NCI-H1092 (cell line): ENCODE measurements at regions not wholly inside any gene's neighbourhood (a gene's known extent, or its start where the extent isn't known, plus 50 kb on each side); places are given as distances from the start of the nearest gene placed in this dataset.
"Not testable (repeated sequence)": the region's sequence is repeated elsewhere in the genome, so short reads cannot be mapped to it uniquely, and the experiment has no call there.

ENCODE experiments used
- DNase-seq: peaks from one replicate; lab custom pipeline; 2025; lab: John Stamatoyannopoulos, UW

DNA sequence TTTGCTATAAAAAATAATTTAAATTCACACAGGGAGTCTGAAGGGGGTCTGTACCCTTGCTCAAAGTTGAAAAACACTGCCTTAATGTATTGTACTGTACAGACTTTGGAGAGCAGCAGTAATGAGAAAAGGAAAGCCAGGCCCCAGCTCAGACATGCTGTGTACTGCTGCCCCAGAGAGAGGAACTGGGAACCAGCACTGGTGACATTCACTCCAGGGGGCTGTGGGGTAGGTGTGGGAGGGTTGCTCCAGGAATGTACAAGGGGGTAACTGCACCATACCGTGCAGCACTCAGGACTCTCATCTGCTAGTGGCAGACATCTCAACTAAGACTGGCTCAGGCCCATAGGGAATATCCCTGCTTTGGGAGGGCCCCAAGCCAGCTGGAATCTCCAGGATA, 146.0 kb upstream of the RMP24 start:
- DNase-seq = no peak

DNA sequence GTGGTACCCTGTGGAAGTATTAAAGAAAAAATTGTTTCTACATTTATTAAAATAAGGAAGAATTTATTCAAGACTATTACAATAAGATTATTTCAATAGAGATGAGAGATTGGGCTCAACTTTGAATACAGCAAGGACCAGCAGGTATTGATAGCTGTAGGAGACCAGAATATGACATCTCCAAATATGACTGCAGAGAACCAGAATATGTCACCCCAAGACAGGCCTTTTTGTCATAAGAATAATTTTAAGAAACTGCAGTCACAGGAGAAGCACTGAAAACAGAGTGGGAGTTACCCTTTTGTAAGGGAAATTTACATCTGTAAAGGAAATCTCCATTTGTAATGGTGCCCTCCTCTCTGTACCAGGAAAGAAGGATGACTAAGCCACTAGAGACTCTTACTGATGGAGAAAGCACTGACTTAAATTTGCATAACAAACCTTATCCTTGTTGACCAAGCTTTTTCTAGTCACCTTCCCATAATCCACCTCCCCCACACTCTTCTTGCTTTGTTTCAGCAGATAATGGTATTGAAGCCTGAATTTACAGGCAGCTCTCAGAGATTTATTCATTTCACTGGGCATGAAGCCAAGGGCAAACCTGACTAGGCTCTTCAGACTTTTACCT, 145.1 kb upstream of the RMP24 start:
- no peak for DNase-seq

- no peak for DNase-seq
Measured at GRCh38 chr18:35827903-35828275, 144.6 kb upstream of the RMP24 start.

GRCh38 chr18:35828591-35828990, 143.9 kb upstream of the RMP24 start:
- no peak for DNase-seq

DNA sequence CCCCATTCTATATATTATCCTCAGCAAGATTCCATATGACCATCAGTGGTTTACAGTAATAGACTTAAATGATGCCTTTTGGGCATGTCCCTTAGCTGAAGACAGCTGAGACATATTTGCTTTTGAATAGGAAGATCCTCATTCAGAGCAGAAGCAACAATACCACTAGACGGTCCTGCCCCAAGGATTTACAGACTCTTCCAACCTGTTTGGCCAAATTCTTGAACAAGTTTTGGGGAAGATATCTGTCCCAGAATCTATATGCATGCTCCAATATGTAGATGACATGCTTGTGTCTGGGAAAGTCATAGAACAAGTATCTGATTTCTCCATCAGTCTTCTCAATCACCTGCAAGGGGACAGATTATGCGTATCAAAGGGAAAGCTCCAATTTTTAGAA, 137.1 kb upstream of the RMP24 start:
- no peak for DNase-seq

- DNase-seq = no peak
Measured at GRCh38 chr18:35835833-35836232, 136.6 kb upstream of the RMP24 start.

- no peak for DNase-seq
Measured at GRCh38 chr18:35836932-35837331, 135.5 kb upstream of the RMP24 start.

GRCh38 chr18:35837922-35838496, 134.5 kb upstream of the RMP24 start:
- DNase-seq = no peak

GRCh38 chr18:35841283-35841682, 131.2 kb upstream of the RMP24 start:
- DNase-seq = no peak

GRCh38 chr18:35842536-35842935, 129.9 kb upstream of the RMP24 start:
- no peak for DNase-seq

DNA sequence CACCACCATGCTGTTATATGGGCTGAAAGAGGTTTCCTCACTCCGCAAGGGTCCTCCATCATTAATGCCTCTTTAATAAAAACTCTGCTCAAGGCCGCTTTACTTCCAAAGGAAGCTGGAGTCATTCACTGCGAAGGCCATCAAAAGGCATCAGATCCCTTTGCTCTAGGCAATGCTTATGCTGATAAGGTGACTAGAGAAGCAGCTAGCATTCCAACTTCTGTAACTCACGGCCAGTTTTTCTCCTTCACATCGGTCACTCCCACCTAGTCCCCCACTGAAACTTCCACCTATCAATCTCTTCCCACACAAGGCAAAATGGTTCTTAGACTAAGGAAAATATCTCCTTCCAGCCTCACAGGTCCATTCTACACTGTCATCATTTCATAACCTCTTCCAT, 124.2 kb upstream of the RMP24 start:
- DNase-seq = not testable (repeated sequence)

DNA sequence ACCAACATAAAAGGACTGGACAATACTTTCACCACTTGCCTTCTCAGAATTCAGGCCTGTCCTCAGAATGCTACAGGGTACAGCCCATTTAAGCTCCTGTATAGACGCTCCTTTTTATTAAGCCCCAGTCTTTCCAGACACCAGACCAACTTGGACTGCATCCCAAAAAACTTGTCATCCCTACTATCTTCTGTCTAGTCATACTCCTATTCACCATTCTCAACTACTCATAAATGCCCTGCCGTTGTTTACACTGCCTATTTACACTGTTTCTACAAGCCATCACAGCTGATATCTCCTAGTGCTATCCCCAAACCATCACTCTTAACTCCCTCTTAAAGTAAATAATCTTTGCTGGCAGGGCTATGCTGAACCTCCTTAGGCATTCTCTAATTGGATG, 123.2 kb upstream of the RMP24 start:
- not testable (repeated sequence) for DNase-seq

GRCh38 chr18:35851286-35851970, 121.1 kb upstream of the RMP24 start:
- no peak for DNase-seq

DNA sequence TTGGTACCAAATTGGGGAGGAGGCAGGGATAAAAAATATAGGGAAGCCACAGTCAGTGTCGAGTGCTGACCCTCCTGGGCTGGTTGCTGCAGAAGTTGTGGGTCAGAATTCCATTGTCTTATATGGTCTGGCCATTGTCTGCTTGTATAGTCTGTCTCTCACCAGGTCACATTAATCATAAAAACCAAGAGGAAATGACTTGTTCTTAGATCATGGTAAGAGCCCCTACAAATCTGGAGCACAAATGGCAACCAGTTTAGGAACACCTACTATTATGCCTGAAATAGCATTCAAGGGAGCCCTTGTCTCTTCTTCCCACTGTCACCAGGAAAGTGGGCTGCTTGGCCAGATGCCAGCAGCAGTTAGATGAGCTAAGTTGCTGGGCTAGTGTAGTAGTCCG, 119.7 kb upstream of the RMP24 start:
- DNase-seq = no peak

DNA sequence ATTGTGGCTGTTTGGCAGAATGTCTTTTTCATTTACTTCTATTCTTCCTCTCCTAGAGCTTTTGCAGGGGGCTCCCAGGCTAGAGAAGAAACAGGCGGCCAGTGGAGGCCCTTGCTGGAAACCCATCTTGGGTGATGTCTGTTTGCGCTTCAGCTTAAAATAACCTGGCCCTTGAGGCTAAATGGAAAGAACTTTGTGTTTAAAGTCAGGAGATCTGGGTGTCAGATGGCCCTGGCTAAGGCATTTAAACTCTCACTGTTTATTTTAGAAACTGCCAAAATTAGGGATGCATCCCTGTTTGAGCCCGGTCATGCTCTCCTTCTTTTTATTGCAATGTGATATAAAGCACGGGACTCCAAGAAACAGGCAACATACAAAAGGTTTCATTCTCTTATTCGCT, 118.4 kb upstream of the RMP24 start:
- no peak for DNase-seq

DNA sequence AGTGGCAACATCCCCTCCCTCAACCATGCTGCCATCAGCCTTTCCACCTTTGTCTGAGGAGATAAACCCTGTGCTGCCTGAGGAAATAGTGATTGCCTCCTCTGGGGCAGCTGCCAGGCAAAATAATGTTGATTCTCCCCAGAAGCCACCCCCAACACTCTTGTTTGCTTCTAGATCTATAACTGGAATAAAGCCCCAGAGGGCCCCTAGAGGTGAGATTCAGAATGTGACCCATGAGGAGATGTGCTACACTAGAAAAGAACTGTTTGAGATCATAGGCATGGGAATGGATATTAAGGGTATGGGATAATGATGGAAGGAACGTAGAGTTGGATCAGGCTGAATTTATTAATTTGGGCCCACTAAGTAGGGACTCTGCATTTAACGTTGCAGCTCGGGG, 116.3 kb upstream of the RMP24 start:
- DNase-seq = no peak

GRCh38 chr18:35856721-35857120, 115.8 kb upstream of the RMP24 start:
- DNase-seq = not testable (repeated sequence)

- not testable (repeated sequence) for DNase-seq
Measured at GRCh38 chr18:35857581-35857980, 114.9 kb upstream of the RMP24 start.

- no peak for DNase-seq
Measured at GRCh38 chr18:35861367-35862118, 110.9 kb upstream of the RMP24 start.

GRCh38 chr18:35862119-35862640, 110.3 kb upstream of the RMP24 start:
- no peak for DNase-seq

DNA sequence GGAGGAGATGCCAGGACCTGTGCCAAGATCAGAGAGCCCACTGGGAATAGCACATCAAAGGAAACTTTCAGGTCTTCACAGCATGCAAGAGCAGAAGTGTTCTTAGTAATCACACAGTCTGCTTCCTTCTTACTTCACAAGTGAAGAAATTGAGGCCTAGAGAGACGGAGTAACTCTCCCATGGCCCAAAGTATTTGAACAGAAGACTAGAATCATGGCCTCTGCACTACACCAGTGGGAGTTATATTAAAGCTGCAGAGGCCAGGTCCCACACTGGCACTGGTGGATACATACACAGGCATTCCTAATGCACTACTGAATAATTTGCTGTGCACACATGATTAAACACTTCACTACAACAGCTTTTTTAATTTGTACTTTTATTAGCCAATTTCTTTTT, 107.6 kb upstream of the RMP24 start:
- DNase-seq = no peak

DNA sequence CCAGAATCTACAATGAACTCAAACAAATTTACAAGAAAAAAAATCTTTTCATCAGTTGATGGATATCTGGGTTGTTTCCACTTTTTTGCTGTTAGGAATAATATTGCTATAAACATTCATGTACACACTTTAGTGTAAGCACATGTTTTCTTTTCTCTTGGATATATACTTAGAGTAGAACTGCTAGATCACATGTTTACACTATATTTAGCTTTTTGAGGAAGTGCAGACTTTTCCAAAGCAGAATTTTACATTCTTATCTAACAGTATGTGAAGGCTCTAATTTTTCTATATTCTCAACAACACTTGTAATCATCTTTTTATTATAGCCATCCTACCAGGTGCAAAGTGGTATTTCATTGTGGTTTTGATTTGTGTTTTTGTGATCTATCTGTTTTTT, 103.6 kb upstream of the RMP24 start:
- no peak for DNase-seq

DNA sequence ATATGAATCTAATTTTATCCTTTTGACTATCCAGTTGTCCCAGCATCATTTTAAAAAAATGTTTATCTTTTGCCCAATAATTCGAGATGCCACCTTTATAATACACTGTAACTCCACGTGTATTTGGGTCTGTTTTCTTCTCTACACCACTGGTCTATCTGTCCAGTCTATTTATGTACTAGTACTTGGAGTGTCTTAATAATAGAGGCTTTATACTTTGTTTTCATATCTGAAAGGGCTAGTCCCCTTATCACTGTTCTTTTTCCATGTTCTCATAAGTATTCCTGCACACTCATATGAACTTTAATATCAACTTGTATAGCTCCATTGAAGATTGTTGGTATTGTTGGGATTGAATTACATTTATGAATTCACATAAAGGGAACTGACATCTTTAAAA, 101.1 kb upstream of the RMP24 start:
- DNase-seq = no peak
